ENCODE measurements at regions not wholly inside any gene's neighbourhood (a gene's known extent, or its start where the extent isn't known, plus 50 kb on each side); places are given as distances from the start of the nearest gene placed in this dataset.

DNA sequence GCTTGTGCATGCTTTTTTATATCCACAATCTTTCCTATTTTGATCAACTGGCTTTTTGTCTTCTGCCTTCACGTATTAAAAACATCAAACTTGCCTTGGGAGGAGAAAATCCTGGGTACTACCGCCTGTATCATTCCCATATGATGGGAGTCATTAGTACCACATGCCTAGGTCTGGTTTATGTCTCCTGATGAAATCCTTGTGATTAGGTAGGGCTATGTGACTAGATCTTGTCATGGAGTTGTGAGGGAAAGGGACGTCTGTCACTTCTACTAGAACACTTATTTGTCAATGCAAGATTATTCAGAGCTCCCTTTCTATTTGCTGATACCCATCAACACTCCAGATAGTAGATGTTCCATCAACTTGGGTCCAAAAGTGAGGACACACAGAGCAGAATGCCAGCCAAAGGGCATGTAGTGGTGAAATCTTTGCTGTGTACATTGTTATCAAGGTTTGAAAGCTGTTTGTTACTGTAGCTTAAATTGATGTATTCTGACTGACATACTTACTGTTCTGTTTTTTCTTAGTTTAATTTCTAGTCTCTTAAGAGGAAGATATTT, 621.8 kb upstream of the NR5A2 start (continued):
- no peak for TF ChIP-seq ZNF585B (tag by site-specific recombination; IDR thresholded peaks at IDR 0.05)

DNA sequence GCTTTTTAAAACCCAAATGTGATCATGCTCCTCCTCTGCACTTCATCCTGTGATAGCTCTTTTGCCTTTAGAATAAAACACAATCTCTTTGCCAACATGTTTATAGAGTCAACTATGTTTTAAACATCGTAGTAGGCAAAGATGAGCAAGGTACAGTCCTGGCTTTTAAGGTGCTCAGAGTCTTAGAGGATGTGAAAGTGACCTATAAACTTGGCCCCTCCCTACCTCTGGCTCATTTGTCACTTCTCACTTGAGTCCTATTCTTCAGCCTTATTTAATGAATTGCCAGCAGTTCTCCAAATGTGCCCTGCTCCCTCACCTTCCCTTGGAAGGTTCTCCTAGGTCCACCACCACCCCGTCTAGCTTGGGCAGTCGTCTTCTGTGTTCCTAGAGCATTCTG, 617.0 kb upstream of the NR5A2 start:
- Histone ChIP-seq H3K9me3 (ENCODE audit: control insufficient read depth, insufficient read depth, low read depth, low read length) (no peaks in the 10 kb centered on the region), H3K36me3 (ENCODE audit: control insufficient read depth in 2 of 2, insufficient read depth in 1 of 2, low read length in 2 of 2) (no peaks in the 10 kb centered on the region), H3K4me1 (ENCODE audit: control insufficient read depth, insufficient read depth, low read length) (no peaks in the 10 kb centered on the region), H3K27ac (ENCODE audit: extremely low read depth, low read depth, low read length) (no peak overlapping the region), H3K4me3 (ENCODE audit: low read depth, low read length) (no peak overlapping the region)
- ChIA-PET CTCF (no interaction called here), POLR2A (no interaction called here)
- no peak for TF ChIP-seq ZNF629 (tag by site-specific recombination; IDR thresholded peaks at IDR 0.05)
- TF ChIP-seq, protein P1, sequence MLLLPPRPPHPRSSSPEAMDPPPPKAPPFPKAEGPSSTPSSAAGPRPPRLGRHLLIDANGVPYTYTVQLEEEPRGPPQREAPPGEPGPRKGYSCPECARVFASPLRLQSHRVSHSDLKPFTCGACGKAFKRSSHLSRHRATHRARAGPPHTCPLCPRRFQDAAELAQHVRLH (tag by site-specific recombination; IDR thresholded peaks at IDR 0.05): no peak
- no peak for TF ChIP-seq ZNF654 (tag by site-specific recombination; IDR thresholded peaks at IDR 0.05; ENCODE audit: low read depth)
- no peak for TF ChIP-seq KLF10 (tag by site-specific recombination; IDR thresholded peaks at IDR 0.05)
- no peak for TF ChIP-seq ZNF513 (tag by site-specific recombination; IDR thresholded peaks at IDR 0.05)
- no peak for TF ChIP-seq ZFHX2 (tag by site-specific recombination; conservative IDR thresholded peaks at IDR 0.05)
- no peak for TF ChIP-seq ZNF423 (tag by site-specific recombination; IDR thresholded peaks at IDR 0.05)
- TF ChIP-seq ZNF211 (tag by site-specific recombination; IDR thresholded peaks at IDR 0.05; ENCODE audit: low read depth): no peak
- TF ChIP-seq ZBTB26 (tag by site-specific recombination; optimal IDR thresholded peaks at IDR 0.05): no peak
- TF ChIP-seq ZNF558 (tag by site-specific recombination; IDR thresholded peaks at IDR 0.05): no peak
- TF ChIP-seq, protein P2, sequence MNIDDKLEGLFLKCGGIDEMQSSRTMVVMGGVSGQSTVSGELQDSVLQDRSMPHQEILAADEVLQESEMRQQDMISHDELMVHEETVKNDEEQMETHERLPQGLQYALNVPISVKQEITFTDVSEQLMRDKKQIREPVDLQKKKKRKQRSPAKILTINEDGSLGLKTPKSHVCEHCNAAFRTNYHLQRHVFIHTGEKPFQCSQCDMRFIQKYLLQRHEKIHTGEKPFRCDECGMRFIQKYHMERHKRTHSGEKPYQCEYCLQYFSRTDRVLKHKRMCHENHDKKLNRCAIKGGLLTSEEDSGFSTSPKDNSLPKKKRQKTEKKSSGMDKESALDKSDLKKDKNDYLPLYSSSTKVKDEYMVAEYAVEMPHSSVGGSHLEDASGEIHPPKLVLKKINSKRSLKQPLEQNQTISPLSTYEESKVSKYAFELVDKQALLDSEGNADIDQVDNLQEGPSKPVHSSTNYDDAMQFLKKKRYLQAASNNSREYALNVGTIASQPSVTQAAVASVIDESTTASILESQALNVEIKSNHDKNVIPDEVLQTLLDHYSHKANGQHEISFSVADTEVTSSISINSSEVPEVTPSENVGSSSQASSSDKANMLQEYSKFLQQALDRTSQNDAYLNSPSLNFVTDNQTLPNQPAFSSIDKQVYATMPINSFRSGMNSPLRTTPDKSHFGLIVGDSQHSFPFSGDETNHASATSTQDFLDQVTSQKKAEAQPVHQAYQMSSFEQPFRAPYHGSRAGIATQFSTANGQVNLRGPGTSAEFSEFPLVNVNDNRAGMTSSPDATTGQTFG (tag by site-specific recombination; IDR thresholded peaks at IDR 0.05; ENCODE audit: borderline replicate concordance): no peak
- TF ChIP-seq ZNF341 (tag by site-specific recombination; IDR thresholded peaks at IDR 0.05; ENCODE audit: low read depth): no peak
- TF ChIP-seq TCF7L2 (IDR thresholded peaks at IDR 0.05; ENCODE audit: borderline replicate concordance, low read depth, low read length): no peak
- TF ChIP-seq, protein P3, sequence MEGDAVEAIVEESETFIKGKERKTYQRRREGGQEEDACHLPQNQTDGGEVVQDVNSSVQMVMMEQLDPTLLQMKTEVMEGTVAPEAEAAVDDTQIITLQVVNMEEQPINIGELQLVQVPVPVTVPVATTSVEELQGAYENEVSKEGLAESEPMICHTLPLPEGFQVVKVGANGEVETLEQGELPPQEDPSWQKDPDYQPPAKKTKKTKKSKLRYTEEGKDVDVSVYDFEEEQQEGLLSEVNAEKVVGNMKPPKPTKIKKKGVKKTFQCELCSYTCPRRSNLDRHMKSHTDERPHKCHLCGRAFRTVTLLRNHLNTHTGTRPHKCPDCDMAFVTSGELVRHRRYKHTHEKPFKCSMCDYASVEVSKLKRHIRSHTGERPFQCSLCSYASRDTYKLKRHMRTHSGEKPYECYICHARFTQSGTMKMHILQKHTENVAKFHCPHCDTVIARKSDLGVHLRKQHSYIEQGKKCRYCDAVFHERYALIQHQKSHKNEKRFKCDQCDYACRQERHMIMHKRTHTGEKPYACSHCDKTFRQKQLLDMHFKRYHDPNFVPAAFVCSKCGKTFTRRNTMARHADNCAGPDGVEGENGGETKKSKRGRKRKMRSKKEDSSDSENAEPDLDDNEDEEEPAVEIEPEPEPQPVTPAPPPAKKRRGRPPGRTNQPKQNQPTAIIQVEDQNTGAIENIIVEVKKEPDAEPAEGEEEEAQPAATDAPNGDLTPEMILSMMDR (tag by site-specific recombination; IDR thresholded peaks at IDR 0.05): no peak
- TF ChIP-seq RBAK (tag by site-specific recombination; IDR thresholded peaks at IDR 0.05): no peak

DNA sequence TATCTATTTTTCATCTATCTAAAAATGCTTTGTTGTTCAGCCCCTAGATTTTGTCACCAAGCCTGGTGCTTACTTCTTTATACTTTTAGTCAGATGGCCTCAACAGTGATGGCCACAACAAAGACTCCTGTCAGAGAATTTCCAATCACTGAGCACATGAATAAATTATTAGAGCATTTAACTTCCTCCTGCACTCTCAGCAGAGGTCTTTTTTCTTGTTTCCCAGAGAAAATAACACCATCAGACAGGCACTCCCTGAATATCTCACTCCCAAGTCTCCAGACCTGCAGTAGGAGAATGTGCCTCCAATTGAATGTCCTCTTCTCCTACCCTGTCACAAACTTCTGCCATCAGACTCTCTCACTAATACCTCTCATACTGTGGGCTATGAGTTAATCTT, 616.0 kb upstream of the NR5A2 start:
- H3K36me3 ChIP-seq (ENCODE audit: control insufficient read depth in 2 of 2, insufficient read depth in 1 of 2, low read length in 2 of 2): no peaks in the 10 kb centered on the region
- TF ChIP-seq ZNF670 (tag by site-specific recombination; IDR thresholded peaks at IDR 0.05; ENCODE audit: low read depth) (no peak), ZNF350 (tag by site-specific recombination; IDR thresholded peaks at IDR 0.05) (no peak)
- no peaks in the 10 kb centered on the region for H3K9me3 ChIP-seq (ENCODE audit: control insufficient read depth, insufficient read depth, low read depth, low read length)
- CTCF ChIA-PET: interaction anchor here (0.6 kb wide), 1 partner anchor 563 kb away, joined by 4 read pairs; no protein-coding TSS in a partner anchor
- H3K4me1 ChIP-seq (ENCODE audit: control insufficient read depth, insufficient read depth, low read length): no peaks in the 10 kb centered on the region
- H3K27ac ChIP-seq (ENCODE audit: extremely low read depth, low read depth, low read length): no peak overlapping the region
- POLR2A ChIA-PET: no interaction called here
- no peak overlapping the region for H3K4me3 ChIP-seq (ENCODE audit: low read depth, low read length)

All from HEK293 (cell line).